ENCODE measurements at regions not wholly inside any gene's neighbourhood (a gene's known extent, or its start where the extent isn't known, plus 50 kb on each side); places are given as distances from the start of the nearest gene placed in this dataset.

GRCh38 chr4:20074450-20074849 lies 177.3 kb upstream of the SLIT2 start:
- TF ChIP-seq CTCF (IDR thresholded peaks at IDR 0.05; ENCODE audit: low read depth, low read length, poor library complexity, severe bottlenecking) = no peak
- TF ChIP-seq EZH2phosphoT487 (IDR thresholded peaks at IDR 0.05; ENCODE audit: borderline replicate concordance, low read length) = no peak

Data from DOHH2 (cell line).